ENCODE measurements at regions not wholly inside any gene's neighbourhood (a gene's known extent, or its start where the extent isn't known, plus 50 kb on each side); places are given as distances from the start of the nearest gene placed in this dataset.

DNA sequence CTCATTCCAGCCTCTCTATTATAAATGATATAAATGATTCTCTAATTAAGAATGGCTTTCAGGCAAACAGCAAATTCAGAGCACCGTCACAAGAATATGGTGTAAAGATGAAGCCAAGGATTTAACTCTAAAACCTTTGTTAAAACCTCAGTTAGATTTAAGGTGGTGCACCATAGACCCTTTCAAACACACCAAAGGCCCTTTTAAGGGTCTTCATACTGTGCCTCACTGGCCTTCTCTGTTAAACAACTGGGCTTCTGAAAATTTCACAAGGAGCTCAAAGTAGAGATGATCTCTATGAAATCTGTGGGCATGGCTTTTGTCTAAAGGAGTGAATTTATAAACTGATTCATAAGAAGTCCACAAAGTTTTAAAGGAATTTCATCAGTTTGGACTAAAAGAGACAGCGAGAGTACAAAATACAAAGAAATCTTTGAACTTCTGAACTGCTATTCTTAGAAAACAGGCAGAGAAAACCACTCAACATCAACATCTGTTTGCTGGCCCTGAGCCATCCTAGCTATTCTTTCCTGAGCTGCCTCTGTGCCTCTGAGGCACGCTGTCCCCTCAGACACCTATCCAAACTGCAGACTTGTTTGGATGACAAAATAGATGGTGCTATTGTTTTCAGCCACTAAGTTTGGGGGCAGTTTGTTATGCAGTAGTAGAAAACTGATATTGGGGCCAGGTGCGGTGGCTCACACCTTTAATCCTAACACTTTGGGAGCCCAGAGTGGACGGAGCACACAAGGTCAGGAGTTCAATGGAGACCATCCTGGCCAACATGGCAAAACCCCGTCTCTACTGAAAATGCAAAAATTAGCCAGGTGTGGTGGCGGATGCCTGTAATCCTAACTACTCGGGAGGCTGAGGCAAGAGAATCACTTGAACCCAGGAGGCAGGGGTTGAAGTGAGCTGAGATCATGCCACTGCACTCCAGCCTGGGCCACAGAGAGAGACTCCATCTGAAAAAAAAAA, 72.9 kb upstream of the MYCN start:
- Histone ChIP-seq H3K9me3 (no peaks in the 10 kb centered on the region), H3K27me3 (no peaks in the 10 kb centered on the region), H3K4me1 (no peaks in the 10 kb centered on the region), H3K27ac (no peak overlapping the region), H3K36me3 (no peaks in the 10 kb centered on the region), H3K4me3 (no peak overlapping the region)
- WGBS, 2 donors: 90 to 95% methylated on average over 7 to 8 of the region's 8 CpGs
- intact Hi-C loops (cut with DNase I): no loop called here
- DNase-seq: no peak
- no peak for TF ChIP-seq POLR2A (IDR thresholded peaks at IDR 0.05)
- no peak for TF ChIP-seq CTCF (IDR thresholded peaks at IDR 0.05)

DNA sequence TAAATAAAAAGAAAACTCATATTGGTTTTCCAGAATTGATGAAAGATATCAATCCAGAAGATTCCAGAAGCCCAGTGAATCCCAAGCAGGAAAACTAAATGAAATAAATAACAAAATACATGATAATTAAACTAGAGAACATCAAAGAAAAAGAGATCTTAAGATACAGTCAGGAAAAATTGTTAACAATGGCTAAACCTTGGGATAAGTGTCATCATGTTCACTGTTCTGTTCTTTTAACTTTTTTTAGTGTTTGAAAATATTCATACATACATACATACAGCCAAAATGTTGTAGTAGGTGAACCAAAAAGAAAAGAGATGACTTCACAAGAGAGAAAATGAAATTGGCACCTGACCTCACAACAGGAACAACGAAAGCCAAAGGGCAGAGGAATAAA, 72.2 kb upstream of the MYCN start:
- Histone ChIP-seq H3K27ac (no peak overlapping the region), H3K9me3 (no peaks in the 10 kb centered on the region), H3K27me3 (no peaks in the 10 kb centered on the region), H3K4me3 (no peak overlapping the region), H3K4me1 (no peaks in the 10 kb centered on the region), H3K36me3 (no peaks in the 10 kb centered on the region)
- TF ChIP-seq CTCF (IDR thresholded peaks at IDR 0.05) (no peak), POLR2A (IDR thresholded peaks at IDR 0.05) (no peak)
- intact Hi-C loops (cut with DNase I): no loop called here
- no peak for DNase-seq
- WGBS, 2 donors: 81 to 82% methylated on average over 1 of the region's 1 CpG

GRCh38 chr2:15868704-15869103, 71.6 kb upstream of the MYCN start:
- H3K27me3 ChIP-seq: no peaks in the 10 kb centered on the region
- H3K36me3 ChIP-seq: no peaks in the 10 kb centered on the region
- H3K4me1 ChIP-seq: no peaks in the 10 kb centered on the region
- intact Hi-C loops (cut with DNase I): no loop called here
- H3K4me3 ChIP-seq: no peak overlapping the region
- no peak overlapping the region for H3K27ac ChIP-seq
- no peak for DNase-seq
- no peaks in the 10 kb centered on the region for H3K9me3 ChIP-seq
- TF ChIP-seq CTCF (IDR thresholded peaks at IDR 0.05): no peak
- TF ChIP-seq POLR2A (IDR thresholded peaks at IDR 0.05): no peak
- WGBS, 2 donors: 77 to 79% methylated on average over 2 of the region's 2 CpGs

GRCh38 chr2:15869396-15869795, 71.0 kb upstream of the MYCN start:
- Histone ChIP-seq H3K4me1 (no peaks in the 10 kb centered on the region), H3K36me3 (no peaks in the 10 kb centered on the region), H3K4me3 (no peak overlapping the region), H3K27me3 (no peaks in the 10 kb centered on the region), H3K9me3 (no peaks in the 10 kb centered on the region), H3K27ac (no peak overlapping the region)
- 75 to 88% methylated on average over 3 of the region's 3 CpGs for WGBS, 2 donors
- intact Hi-C loops (cut with DNase I): no loop called here
- no peak for TF ChIP-seq POLR2A (IDR thresholded peaks at IDR 0.05)
- no peak for TF ChIP-seq CTCF (IDR thresholded peaks at IDR 0.05)
- DNase-seq: no peak

DNA sequence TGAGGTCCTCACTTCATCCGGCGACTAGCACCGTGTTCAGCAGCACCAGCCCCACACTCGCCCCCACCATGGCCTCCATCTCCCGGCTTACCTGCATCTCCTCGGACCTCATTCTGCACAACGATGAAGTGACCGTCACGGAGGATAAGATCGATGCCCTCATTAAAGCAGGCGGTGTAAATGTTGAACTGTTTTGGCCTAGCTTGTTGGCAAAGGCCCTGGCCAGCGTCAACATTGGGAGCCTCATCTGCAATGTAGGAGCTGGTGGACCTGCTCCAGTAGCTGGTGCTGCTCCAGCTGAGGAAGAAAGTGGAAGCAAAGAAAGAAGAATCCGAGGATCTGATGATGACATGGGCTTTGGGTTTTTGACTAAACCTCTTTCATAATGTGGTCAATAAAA, 70.5 kb upstream of the MYCN start:
- TF ChIP-seq POLR2A (IDR thresholded peaks at IDR 0.05) (no peak), CTCF (IDR thresholded peaks at IDR 0.05) (no peak)
- Histone ChIP-seq H3K4me3 (no peak overlapping the region), H3K27ac (no peak overlapping the region), H3K4me1 (no peaks in the 10 kb centered on the region), H3K27me3 (no peaks in the 10 kb centered on the region), H3K36me3 (no peaks in the 10 kb centered on the region), H3K9me3 (no peaks in the 10 kb centered on the region)
- DNase-seq: no peak
- 83 to 90% methylated on average over 4 to 11 of the region's 13 CpGs for WGBS, 2 donors
- intact Hi-C loops (cut with DNase I): no loop called here
